Liver (tissue), 3 donors: ENCODE measurements at regions not wholly inside any gene's neighbourhood (a gene's known extent, or its start where the extent isn't known, plus 50 kb on each side); places are given as distances from the start of the nearest gene placed in this dataset.

Source experiments
- HNF4G ChIP-seq: IDR thresholded peaks from 2 replicates; pipeline ENCODE4 v1.6.1; 2016; ENCODE audit warnings: antibody characterized with exemption
- JUND ChIP-seq, 2 donors: IDR thresholded peaks; 2 replicates each; pipeline ENCODE4 v1.6.1; 2016; ENCODE audit warnings: antibody characterized with exemption in 2 of 2
- RAD21 ChIP-seq, 2 donors: IDR thresholded peaks; 2 replicates each; pipeline ENCODE4 v1.6.1; 2016; ENCODE audit warnings: antibody characterized with exemption in 2 of 2, mild to moderate bottlenecking in 2 of 2
- TAF1 ChIP-seq: conservative IDR thresholded peaks from 2 replicates; pipeline ENCODE4 v1.6.1; 2016; ENCODE audit warnings: antibody characterized with exemption, mild to moderate bottlenecking
- YY1 ChIP-seq: IDR thresholded peaks from 2 replicates; pipeline ENCODE4 v1.6.1; 2016; ENCODE audit warnings: antibody characterized with exemption, mild to moderate bottlenecking
- TF ChIP-seq, protein P1 (sequence below): fragments of 150-350 bp; IDR thresholded peaks from 2 replicates; pipeline ENCODE4 v1.5.1; 2017; ENCODE audit warnings: improper control_type of control experiment, low read depth, low read length; ENCODE audit not compliant: missing input control
- TF ChIP-seq, protein P2 (sequence below): IDR thresholded peaks from 2 replicates; pipeline ENCODE4 v1.6.1; 2016; ENCODE audit warnings: antibody characterized with exemption
- TF ChIP-seq, protein P3 (sequence below): IDR thresholded peaks from 2 replicates; pipeline ENCODE4 v1.6.1; 2016; ENCODE audit warnings: antibody characterized with exemption
- TF ChIP-seq, protein P4 (sequence below): IDR thresholded peaks from 2 replicates; pipeline ENCODE4 v1.6.1; 2016; ENCODE audit warnings: antibody characterized with exemption, mild to moderate bottlenecking
- TF ChIP-seq, protein P5 (sequence below): IDR thresholded peaks from 2 replicates; pipeline ENCODE4 v1.6.1; 2016; ENCODE audit warnings: antibody characterized with exemption
- donor health status: healthy.
- donor health status: healthy.

DNA sequence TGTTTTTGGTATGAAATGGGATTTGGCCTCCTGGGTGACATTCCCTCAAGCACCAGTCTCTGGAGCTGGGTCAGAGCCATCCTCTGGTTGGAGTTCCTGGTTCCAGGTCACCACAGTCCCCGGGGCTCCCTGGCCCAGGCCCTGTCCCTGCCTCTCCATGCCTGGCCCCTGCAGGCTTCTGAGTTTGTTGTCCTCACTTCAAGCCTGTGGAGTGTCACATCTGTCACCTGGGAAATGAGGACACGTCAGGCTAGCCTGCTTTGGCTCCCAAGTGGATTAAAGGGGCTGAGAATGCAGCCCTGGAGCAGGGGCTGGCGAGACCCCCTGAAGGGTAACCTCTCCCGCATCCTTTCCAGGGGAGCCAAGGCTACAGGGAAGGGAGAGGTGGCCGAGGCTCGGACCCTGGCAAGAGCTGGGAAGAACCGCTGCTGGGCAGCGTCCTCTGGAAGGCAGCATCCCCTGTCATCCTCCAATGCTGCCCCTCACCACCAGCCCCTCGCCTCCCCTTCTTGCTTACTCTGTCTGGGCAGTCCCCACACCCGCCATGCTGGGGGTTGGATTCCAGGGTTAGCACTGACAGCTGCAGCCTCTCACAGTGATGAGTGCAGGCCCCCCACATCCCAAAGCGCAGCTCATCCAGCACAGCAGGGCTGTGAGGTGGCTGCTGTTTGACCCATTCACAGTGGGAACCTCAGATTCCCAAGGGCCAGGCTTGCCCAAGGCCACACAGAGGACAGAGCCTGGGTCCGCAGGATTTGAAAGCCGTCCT, 75.5 kb upstream of the IQSEC1 start:
- TF ChIP-seq, protein P1, sequence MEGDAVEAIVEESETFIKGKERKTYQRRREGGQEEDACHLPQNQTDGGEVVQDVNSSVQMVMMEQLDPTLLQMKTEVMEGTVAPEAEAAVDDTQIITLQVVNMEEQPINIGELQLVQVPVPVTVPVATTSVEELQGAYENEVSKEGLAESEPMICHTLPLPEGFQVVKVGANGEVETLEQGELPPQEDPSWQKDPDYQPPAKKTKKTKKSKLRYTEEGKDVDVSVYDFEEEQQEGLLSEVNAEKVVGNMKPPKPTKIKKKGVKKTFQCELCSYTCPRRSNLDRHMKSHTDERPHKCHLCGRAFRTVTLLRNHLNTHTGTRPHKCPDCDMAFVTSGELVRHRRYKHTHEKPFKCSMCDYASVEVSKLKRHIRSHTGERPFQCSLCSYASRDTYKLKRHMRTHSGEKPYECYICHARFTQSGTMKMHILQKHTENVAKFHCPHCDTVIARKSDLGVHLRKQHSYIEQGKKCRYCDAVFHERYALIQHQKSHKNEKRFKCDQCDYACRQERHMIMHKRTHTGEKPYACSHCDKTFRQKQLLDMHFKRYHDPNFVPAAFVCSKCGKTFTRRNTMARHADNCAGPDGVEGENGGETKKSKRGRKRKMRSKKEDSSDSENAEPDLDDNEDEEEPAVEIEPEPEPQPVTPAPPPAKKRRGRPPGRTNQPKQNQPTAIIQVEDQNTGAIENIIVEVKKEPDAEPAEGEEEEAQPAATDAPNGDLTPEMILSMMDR = no peak
- TF ChIP-seq, protein P2, sequence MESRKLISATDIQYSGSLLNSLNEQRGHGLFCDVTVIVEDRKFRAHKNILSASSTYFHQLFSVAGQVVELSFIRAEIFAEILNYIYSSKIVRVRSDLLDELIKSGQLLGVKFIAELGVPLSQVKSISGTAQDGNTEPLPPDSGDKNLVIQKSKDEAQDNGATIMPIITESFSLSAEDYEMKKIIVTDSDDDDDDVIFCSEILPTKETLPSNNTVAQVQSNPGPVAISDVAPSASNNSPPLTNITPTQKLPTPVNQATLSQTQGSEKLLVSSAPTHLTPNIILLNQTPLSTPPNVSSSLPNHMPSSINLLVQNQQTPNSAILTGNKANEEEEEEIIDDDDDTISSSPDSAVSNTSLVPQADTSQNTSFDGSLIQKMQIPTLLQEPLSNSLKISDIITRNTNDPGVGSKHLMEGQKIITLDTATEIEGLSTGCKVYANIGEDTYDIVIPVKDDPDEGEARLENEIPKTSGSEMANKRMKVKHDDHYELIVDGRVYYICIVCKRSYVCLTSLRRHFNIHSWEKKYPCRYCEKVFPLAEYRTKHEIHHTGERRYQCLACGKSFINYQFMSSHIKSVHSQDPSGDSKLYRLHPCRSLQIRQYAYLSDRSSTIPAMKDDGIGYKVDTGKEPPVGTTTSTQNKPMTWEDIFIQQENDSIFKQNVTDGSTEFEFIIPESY = no peak
- TF ChIP-seq TAF1 (no peak), YY1 (no peak), JUND (IDR thresholded peaks at IDR 0.05) (no peak), RAD21 (IDR thresholded peaks at IDR 0.05) (no peak), HNF4G (no peak)
- TF ChIP-seq, protein P3, sequence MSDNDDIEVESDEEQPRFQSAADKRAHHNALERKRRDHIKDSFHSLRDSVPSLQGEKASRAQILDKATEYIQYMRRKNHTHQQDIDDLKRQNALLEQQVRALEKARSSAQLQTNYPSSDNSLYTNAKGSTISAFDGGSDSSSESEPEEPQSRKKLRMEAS = no peak
- TF ChIP-seq, protein P4, sequence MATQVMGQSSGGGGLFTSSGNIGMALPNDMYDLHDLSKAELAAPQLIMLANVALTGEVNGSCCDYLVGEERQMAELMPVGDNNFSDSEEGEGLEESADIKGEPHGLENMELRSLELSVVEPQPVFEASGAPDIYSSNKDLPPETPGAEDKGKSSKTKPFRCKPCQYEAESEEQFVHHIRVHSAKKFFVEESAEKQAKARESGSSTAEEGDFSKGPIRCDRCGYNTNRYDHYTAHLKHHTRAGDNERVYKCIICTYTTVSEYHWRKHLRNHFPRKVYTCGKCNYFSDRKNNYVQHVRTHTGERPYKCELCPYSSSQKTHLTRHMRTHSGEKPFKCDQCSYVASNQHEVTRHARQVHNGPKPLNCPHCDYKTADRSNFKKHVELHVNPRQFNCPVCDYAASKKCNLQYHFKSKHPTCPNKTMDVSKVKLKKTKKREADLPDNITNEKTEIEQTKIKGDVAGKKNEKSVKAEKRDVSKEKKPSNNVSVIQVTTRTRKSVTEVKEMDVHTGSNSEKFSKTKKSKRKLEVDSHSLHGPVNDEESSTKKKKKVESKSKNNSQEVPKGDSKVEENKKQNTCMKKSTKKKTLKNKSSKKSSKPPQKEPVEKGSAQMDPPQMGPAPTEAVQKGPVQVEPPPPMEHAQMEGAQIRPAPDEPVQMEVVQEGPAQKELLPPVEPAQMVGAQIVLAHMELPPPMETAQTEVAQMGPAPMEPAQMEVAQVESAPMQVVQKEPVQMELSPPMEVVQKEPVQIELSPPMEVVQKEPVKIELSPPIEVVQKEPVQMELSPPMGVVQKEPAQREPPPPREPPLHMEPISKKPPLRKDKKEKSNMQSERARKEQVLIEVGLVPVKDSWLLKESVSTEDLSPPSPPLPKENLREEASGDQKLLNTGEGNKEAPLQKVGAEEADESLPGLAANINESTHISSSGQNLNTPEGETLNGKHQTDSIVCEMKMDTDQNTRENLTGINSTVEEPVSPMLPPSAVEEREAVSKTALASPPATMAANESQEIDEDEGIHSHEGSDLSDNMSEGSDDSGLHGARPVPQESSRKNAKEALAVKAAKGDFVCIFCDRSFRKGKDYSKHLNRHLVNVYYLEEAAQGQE = no peak
- TF ChIP-seq, protein P5, sequence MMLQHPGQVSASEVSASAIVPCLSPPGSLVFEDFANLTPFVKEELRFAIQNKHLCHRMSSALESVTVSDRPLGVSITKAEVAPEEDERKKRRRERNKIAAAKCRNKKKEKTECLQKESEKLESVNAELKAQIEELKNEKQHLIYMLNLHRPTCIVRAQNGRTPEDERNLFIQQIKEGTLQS = no peak
